ENCODE measurements at regions not wholly inside any gene's neighbourhood (a gene's known extent, or its start where the extent isn't known, plus 50 kb on each side); places are given as distances from the start of the nearest gene placed in this dataset.
A peak's percentile ranks its signal among the peaks of the same experiment; 100 is the strongest.

- no peak for FAIRE-seq
- DNase-seq (ENCODE audit: insufficient read length, low spot score) = peak; percentile 5
- TF ChIP-seq PAX5 (IDR thresholded peaks at IDR 0.05; ENCODE audit: insufficient read depth, low read length, severe bottlenecking) (no peak), POLR2A (IDR thresholded peaks at IDR 0.05; ENCODE audit: low read depth, low read length) (no peak), POU2F2 (IDR thresholded peaks at IDR 0.05; ENCODE audit: low read depth, low read length) (no peak), TAF1 (IDR thresholded peaks at IDR 0.05; ENCODE audit: low read depth, low read length) (no peak), POLR2AphosphoS5 (IDR thresholded peaks at IDR 0.05; ENCODE audit: low read depth, low read length) (no peak), SPI1 (IDR thresholded peaks at IDR 0.05; ENCODE audit: low read depth, low read length) (no peak)
Observed at GRCh38 chr5:179414459-179415261, 69.4 kb upstream of the ADAMTS2 start.

- no peak for FAIRE-seq
- DNase-seq (ENCODE audit: insufficient read length, low spot score) = no peak
- TF ChIP-seq POLR2AphosphoS5 (IDR thresholded peaks at IDR 0.05; ENCODE audit: low read depth, low read length) (no peak), SPI1 (IDR thresholded peaks at IDR 0.05; ENCODE audit: low read depth, low read length) (no peak), POU2F2 (IDR thresholded peaks at IDR 0.05; ENCODE audit: low read depth, low read length) (no peak), TAF1 (IDR thresholded peaks at IDR 0.05; ENCODE audit: low read depth, low read length) (no peak), PAX5 (IDR thresholded peaks at IDR 0.05; ENCODE audit: insufficient read depth, low read length, severe bottlenecking) (no peak), POLR2A (IDR thresholded peaks at IDR 0.05; ENCODE audit: low read depth, low read length) (no peak)
Observed at GRCh38 chr5:179413711-179414458, 68.6 kb upstream of the ADAMTS2 start.

- no peak for DNase-seq (ENCODE audit: insufficient read length, low spot score)
- TF ChIP-seq PAX5 (IDR thresholded peaks at IDR 0.05; ENCODE audit: insufficient read depth, low read length, severe bottlenecking) (no peak), POLR2AphosphoS5 (IDR thresholded peaks at IDR 0.05; ENCODE audit: low read depth, low read length) (no peak), TAF1 (IDR thresholded peaks at IDR 0.05; ENCODE audit: low read depth, low read length) (no peak), SPI1 (IDR thresholded peaks at IDR 0.05; ENCODE audit: low read depth, low read length) (no peak), POU2F2 (IDR thresholded peaks at IDR 0.05; ENCODE audit: low read depth, low read length) (no peak), POLR2A (IDR thresholded peaks at IDR 0.05; ENCODE audit: low read depth, low read length) (no peak)
- no peak for FAIRE-seq
Observed at GRCh38 chr5:179413086-179413690, 67.9 kb upstream of the ADAMTS2 start.

GRCh38 chr5:179411161-179411841, 66.0 kb upstream of the ADAMTS2 start:
- FAIRE-seq (no peak), DNase-seq (ENCODE audit: insufficient read length, low spot score) (no peak)
- TF ChIP-seq SPI1 (IDR thresholded peaks at IDR 0.05; ENCODE audit: low read depth, low read length) = no peak
- no peak for TF ChIP-seq POLR2A (IDR thresholded peaks at IDR 0.05; ENCODE audit: low read depth, low read length)
- no peak for TF ChIP-seq TAF1 (IDR thresholded peaks at IDR 0.05; ENCODE audit: low read depth, low read length)
- no peak for TF ChIP-seq POLR2AphosphoS5 (IDR thresholded peaks at IDR 0.05; ENCODE audit: low read depth, low read length)
- TF ChIP-seq POU2F2 (IDR thresholded peaks at IDR 0.05; ENCODE audit: low read depth, low read length) = no peak
- TF ChIP-seq PAX5 (IDR thresholded peaks at IDR 0.05; ENCODE audit: insufficient read depth, low read length, severe bottlenecking) = no peak

- DNase-seq (ENCODE audit: insufficient read length, low spot score) (no peak), FAIRE-seq (no peak)
- TF ChIP-seq POLR2AphosphoS5 (IDR thresholded peaks at IDR 0.05; ENCODE audit: low read depth, low read length) (no peak), PAX5 (IDR thresholded peaks at IDR 0.05; ENCODE audit: insufficient read depth, low read length, severe bottlenecking) (no peak), POLR2A (IDR thresholded peaks at IDR 0.05; ENCODE audit: low read depth, low read length) (no peak), TAF1 (IDR thresholded peaks at IDR 0.05; ENCODE audit: low read depth, low read length) (no peak), POU2F2 (IDR thresholded peaks at IDR 0.05; ENCODE audit: low read depth, low read length) (no peak), SPI1 (IDR thresholded peaks at IDR 0.05; ENCODE audit: low read depth, low read length) (no peak)
Observed at GRCh38 chr5:179410291-179411160, 65.3 kb upstream of the ADAMTS2 start.

- TF ChIP-seq POLR2AphosphoS5 (IDR thresholded peaks at IDR 0.05; ENCODE audit: low read depth, low read length) (no peak), POLR2A (IDR thresholded peaks at IDR 0.05; ENCODE audit: low read depth, low read length) (no peak), POU2F2 (IDR thresholded peaks at IDR 0.05; ENCODE audit: low read depth, low read length) (no peak), TAF1 (IDR thresholded peaks at IDR 0.05; ENCODE audit: low read depth, low read length) (no peak), PAX5 (IDR thresholded peaks at IDR 0.05; ENCODE audit: insufficient read depth, low read length, severe bottlenecking) (no peak), SPI1 (IDR thresholded peaks at IDR 0.05; ENCODE audit: low read depth, low read length) (no peak)
- no peak for FAIRE-seq
- no peak for DNase-seq (ENCODE audit: insufficient read length, low spot score)
Observed at GRCh38 chr5:179409806-179410205, 64.5 kb upstream of the ADAMTS2 start.

DNA sequence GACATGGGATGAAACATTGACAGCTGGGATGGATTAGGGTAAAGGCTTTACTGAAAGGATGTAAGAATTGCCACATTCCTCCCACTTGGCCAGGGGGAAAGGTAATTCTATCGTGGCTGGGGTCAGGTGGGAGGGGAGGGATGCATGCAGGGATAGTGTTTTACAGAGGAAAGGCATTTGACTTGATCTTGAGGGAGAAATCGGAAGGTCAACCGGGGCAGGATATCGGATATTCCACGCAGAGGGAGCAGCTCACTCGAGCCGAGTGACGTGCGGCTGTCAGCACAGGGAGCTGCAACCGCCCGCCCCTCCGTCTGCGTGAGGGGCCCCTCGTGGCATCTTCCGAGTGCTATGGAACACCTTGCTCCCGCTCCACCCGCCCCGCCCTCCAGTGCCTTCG, 63.4 kb upstream of the ADAMTS2 start:
- DNase-seq (ENCODE audit: insufficient read length, low spot score) = no peak
- TF ChIP-seq TAF1 (IDR thresholded peaks at IDR 0.05; ENCODE audit: low read depth, low read length) = no peak
- no peak for TF ChIP-seq POLR2A (IDR thresholded peaks at IDR 0.05; ENCODE audit: low read depth, low read length)
- no peak for TF ChIP-seq PAX5 (IDR thresholded peaks at IDR 0.05; ENCODE audit: insufficient read depth, low read length, severe bottlenecking)
- TF ChIP-seq POU2F2 (IDR thresholded peaks at IDR 0.05; ENCODE audit: low read depth, low read length) = no peak
- TF ChIP-seq POLR2AphosphoS5 (IDR thresholded peaks at IDR 0.05; ENCODE audit: low read depth, low read length) = no peak
- TF ChIP-seq SPI1 (IDR thresholded peaks at IDR 0.05; ENCODE audit: low read depth, low read length) = no peak
- no peak for FAIRE-seq

Measured in GM12891 (cell line).